Activated T-cell treated with anti-CD3 and anti-CD28 coated beads, Interleukin-2, amount 50 U/mL, for 24 hours (primary cell): ENCODE measurements at regions not wholly inside any gene's neighbourhood (a gene's known extent, or its start where the extent isn't known, plus 50 kb on each side); places are given as distances from the start of the nearest gene placed in this dataset.
"Not testable (repeated sequence)": the region's sequence is repeated elsewhere in the genome, so short reads cannot be mapped to it uniquely, and the experiment has no call there.

Experiments
- DNase-seq: peaks from one replicate; pipeline ENCODE4 v3.0.0-alpha.2; 2020
- H3K27ac Mint-ChIP-seq: 2 replicates; pipeline ENCODE4 v1.8.0; 2020; ENCODE audit warnings: mild to moderate bottlenecking, mixed read lengths
- H3K27me3 Mint-ChIP-seq: 2 replicates; pipeline ENCODE4 v1.8.0; 2020; ENCODE audit warnings: mixed read lengths
- H3K36me3 Mint-ChIP-seq: 2 replicates; pipeline ENCODE4 v1.8.0; 2020; ENCODE audit warnings: low read depth, mixed read lengths
- H3K4me1 Mint-ChIP-seq: 2 replicates; pipeline ENCODE4 v1.8.0; 2020; ENCODE audit warnings: low read depth, mixed read lengths
- H3K4me3 Mint-ChIP-seq: 2 replicates; pipeline ENCODE4 v1.8.0; 2020; ENCODE audit warnings: mild to moderate bottlenecking, moderate library complexity, mixed read lengths
- H3K9me3 Mint-ChIP-seq: 2 replicates; pipeline ENCODE4 v1.8.0; 2020; ENCODE audit warnings: mixed read lengths

DNA sequence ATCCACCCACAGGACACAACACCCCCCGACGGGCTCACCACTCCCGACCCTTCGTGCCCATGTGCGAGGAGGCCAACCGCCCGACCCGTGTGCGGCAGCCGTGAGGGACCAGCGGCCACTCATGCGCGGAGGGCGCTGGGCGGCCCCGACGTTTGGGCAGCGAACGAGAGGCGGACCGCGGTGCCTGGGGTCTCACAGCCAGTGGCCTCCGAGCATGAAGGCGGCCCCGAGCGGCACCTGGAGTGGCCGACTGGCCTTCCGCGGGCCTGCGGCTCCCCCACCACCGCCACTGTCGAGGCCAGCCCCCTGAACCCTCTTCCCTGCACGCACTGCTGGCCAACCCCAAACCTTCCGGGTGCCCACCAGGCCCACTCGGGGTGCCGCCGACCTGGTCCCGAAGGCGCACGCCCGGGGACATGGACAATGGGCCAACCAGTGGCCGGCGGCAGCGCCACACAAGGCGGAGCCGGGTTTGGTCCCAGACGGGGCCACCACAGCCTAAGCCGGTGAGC, 4274.9 kb upstream of the OR11H1 start:
- H3K27ac Mint-ChIP-seq: no peak overlapping the region
- no peak overlapping the region for H3K4me3 Mint-ChIP-seq
- H3K27me3 Mint-ChIP-seq: no peaks in the 10 kb centered on the region

GRCh38 chr22:11270981-11271380, 4257.0 kb upstream of the OR11H1 start:
- H3K4me1 Mint-ChIP-seq, H3K27me3 Mint-ChIP-seq, DNase-seq, H3K4me3 Mint-ChIP-seq, H3K27ac Mint-ChIP-seq, H3K9me3 Mint-ChIP-seq, H3K36me3 Mint-ChIP-seq: not testable (repeated sequence)

More for the DNA sequence above, 4274.9 kb upstream of the OR11H1 start:
- H3K36me3 Mint-ChIP-seq: no peaks in the 10 kb centered on the region
- no peak for DNase-seq
- no peaks in the 10 kb centered on the region for H3K9me3 Mint-ChIP-seq
- H3K4me1 Mint-ChIP-seq: no peaks in the 10 kb centered on the region

DNA sequence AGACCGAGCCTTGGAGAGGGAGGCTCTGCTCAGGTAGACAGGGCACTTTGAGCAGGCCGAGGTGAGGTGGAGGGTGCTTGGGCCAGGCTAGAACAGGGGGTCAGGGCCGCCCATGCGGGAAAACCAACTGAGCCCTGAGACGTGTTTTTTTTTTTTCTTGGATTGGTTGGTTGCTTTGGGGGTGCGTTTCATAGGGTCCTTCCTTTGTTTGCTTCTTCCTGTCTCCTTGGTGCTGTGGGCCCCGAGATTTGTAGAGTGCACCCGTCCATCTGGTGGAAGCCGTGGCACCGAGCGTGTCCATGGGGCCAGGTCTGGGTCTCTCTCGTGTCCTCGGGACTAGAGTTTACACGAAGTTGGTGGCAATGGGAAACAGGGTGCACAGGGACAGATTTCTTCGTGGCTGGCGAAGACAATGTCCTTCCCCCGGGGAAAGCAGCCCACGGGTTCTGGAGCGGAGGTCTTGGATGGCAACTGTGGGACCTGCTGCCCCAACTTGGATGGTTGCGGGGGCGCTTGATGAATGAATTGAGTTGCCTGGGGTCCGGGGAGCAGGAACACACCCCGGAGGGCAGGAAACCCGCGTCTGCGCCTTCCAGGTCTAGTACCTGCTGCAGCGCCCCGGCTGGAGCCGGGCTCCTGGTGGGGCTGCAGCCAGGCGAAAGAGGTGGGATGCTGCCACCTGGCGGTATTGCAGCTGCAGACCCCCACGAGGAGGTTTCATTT, 4242.7 kb upstream of the OR11H1 start:
- peaks cover 33% of the 10 kb centered on the region for H3K9me3 Mint-ChIP-seq
- not testable (repeated sequence) for H3K27me3 Mint-ChIP-seq, H3K4me3 Mint-ChIP-seq, H3K36me3 Mint-ChIP-seq, DNase-seq, H3K27ac Mint-ChIP-seq, H3K4me1 Mint-ChIP-seq

- H3K9me3 Mint-ChIP-seq: peaks cover 35% of the 10 kb centered on the region
- not testable (repeated sequence) for H3K36me3 Mint-ChIP-seq, DNase-seq, H3K4me1 Mint-ChIP-seq, H3K4me3 Mint-ChIP-seq, H3K27ac Mint-ChIP-seq, H3K27me3 Mint-ChIP-seq
Measured at GRCh38 chr22:11285839-11286205, 4242.2 kb upstream of the OR11H1 start.

DNA sequence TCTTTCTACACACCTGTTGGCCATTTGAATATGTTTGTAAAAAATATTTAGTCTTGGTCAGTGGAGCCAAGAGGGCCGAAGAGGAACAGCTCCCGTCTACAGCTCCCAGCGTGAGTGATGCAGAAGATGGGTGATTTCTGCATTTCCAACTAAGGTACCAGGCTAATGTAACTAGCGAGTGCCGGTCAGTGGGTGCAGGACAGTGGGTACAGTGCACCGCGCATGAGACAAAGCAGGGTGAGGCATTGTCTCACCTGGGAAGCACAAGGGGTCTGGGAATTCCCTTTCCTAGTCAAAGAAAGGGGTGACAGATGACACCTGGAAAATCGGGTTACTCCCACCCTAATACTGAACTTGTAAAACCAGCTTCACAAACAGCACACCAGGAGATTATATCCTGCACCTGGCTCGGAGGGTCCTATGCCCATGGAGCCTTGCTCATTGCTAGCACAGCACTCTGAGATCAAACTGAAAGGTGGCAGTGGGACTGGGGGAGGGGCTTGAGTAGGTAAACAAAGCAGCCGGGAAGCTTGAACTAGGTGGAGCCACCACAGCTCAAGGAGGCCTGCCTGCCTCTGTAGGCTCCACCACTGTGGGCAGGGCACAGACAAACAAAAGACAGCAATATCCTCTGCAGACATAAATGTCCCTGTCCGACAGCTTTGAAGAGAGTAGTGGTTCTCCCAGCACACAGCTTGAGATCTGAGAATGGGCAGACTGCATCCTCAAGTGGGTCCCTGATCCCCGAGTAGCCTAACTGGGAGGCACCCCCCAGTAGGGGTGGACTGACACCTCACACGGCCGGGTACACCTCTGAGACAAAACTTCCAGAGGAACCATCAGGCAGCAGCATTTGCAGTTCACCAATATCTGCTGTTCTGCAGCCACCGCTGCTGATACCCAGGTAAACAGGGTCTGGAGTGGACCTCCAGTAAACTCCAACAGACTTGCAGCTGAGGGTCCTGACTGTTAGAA, 4239.5 kb upstream of the OR11H1 start:
- H3K4me3 Mint-ChIP-seq, H3K4me1 Mint-ChIP-seq, DNase-seq, H3K27me3 Mint-ChIP-seq, H3K36me3 Mint-ChIP-seq, H3K27ac Mint-ChIP-seq: not testable (repeated sequence)
- peaks cover 55% of the 10 kb centered on the region for H3K9me3 Mint-ChIP-seq

GRCh38 chr22:11298126-11298893, 4229.7 kb upstream of the OR11H1 start:
- H3K4me3 Mint-ChIP-seq, H3K4me1 Mint-ChIP-seq, H3K36me3 Mint-ChIP-seq, DNase-seq, H3K27me3 Mint-ChIP-seq, H3K27ac Mint-ChIP-seq: not testable (repeated sequence)
- H3K9me3 Mint-ChIP-seq: peaks cover 52% of the 10 kb centered on the region

GRCh38 chr22:11302427-11302826, 4225.6 kb upstream of the OR11H1 start:
- H3K36me3 Mint-ChIP-seq, H3K4me3 Mint-ChIP-seq, H3K27ac Mint-ChIP-seq, H3K4me1 Mint-ChIP-seq, DNase-seq, H3K27me3 Mint-ChIP-seq: not testable (repeated sequence)
- H3K9me3 Mint-ChIP-seq: peaks cover 64% of the 10 kb centered on the region

DNA sequence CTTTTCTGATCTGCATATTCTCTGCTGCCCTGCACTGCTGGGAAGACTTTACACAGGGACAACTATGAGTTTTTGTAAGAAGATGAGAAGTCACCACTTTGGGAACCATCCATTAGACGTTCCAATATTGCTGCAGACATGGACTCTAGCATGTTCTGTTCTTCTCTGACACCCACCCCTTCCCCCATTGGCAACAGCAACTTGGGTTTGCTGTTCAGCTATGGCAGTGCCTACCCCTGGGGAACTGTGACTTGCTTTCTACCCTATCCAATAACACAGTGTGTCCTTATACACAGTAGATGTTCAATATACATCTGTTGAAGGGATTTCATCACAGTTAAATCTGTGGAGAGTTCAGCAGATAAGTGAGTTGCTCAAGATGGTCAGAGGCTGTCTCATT, 4225.1 kb upstream of the OR11H1 start:
- H3K4me3 Mint-ChIP-seq, H3K27me3 Mint-ChIP-seq, H3K4me1 Mint-ChIP-seq, H3K27ac Mint-ChIP-seq, H3K36me3 Mint-ChIP-seq, DNase-seq: not testable (repeated sequence)
- H3K9me3 Mint-ChIP-seq: peaks cover 64% of the 10 kb centered on the region

DNA sequence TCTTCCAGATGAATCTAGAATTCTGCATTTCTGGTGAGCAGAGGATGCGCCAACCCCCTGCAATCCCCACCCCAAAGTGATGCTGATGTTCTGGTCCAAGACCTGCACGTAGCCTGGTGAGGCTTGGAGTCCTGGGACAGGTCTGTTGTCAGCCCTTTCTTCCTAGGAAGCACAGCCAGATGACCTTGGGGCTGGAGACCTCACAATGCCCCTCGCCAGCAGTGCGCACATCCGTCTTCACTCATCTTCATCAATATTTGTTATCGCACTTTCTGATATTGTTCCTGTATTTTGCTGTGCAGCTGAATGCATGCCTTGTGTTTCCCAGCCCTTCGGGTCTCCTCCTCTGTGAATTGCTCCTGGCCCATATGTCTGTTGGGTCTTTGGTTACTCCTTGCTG, 4222.8 kb upstream of the OR11H1 start:
- peaks cover 55% of the 10 kb centered on the region for H3K9me3 Mint-ChIP-seq

DNA sequence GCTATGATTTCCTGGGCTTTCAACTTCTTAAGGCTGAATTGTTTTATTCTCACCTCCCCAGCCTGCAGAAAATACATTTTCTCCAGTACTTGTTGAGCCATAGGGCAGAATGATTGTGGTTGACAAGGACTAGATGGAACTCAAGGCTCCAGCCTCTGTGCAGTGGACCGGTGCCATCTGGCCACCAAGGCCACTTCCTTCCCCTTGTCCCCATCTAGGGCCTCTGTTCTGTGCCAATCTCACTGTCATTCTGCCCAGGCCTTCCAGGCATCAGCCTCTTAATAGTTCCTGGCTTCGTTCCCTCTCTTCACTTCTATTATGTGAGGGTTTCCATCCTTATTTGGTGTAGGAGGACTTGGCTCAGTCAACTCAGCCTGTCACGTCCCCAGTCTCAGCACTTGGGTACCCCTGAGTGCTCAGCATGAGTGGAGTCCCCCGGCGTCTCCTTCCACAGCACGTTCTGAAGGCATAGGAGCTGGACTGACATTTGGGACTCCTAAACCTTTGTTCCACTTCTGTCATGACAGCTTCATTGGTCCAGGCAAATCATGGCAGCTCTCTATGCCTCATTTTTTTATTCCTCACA, 4221.0 kb upstream of the OR11H1 start:
- not testable (repeated sequence) for H3K27me3 Mint-ChIP-seq, H3K27ac Mint-ChIP-seq, H3K36me3 Mint-ChIP-seq, H3K4me1 Mint-ChIP-seq, H3K4me3 Mint-ChIP-seq, DNase-seq
- peaks cover 56% of the 10 kb centered on the region for H3K9me3 Mint-ChIP-seq

More for the DNA sequence above, 4222.8 kb upstream of the OR11H1 start:
- not testable (repeated sequence) for H3K36me3 Mint-ChIP-seq, H3K4me1 Mint-ChIP-seq, H3K27me3 Mint-ChIP-seq, H3K4me3 Mint-ChIP-seq, H3K27ac Mint-ChIP-seq, DNase-seq

DNA sequence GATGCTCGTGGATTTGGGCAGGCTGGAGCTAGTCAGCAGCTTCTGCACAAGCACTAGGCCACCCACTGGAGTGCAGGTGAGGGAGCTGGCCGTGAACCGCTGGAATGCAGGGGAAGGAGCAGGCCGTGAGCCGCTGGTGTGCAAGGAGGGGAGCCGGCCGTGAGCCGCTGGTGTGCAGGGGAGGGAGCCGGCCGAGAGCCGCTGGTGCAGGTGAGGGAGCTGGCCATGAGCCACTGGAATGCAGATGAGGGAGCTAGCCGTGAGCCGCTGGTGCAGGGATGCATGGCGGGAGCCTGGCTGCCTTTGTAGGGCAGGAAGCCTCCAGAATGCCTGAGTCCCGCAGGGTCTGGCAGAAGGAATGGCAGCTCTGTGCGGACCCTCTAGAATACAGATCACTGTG, 4220.0 kb upstream of the OR11H1 start:
- Mint-ChIP-seq H3K27me3 (no peaks in the 10 kb centered on the region), H3K4me1 (no peaks in the 10 kb centered on the region), H3K9me3 (peaks cover 53% of the 10 kb centered on the region), H3K4me3 (no peak overlapping the region), H3K27ac (no peak overlapping the region), H3K36me3 (no peaks in the 10 kb centered on the region)
- DNase-seq: no peak

DNA sequence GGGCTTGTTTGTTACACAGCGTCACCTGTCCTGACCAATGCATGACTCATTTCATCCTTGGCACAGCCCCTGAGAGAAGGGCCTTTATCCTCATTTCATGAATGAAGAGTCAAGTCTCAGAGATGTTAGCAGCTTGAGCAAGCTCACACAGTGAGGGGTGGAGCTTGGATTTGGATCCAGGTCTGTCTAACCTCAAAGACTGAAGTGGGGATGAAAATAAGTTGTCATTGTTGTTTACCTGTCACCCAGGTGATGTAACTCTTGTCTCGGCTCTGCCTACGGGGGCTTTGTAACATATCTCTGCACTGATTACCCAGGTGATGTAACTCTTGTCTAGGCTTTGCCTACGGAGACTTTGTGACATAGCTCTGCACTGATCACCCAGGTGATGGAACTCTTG, 4218.2 kb upstream of the OR11H1 start:
- not testable (repeated sequence) for H3K27me3 Mint-ChIP-seq, H3K27ac Mint-ChIP-seq, DNase-seq, H3K36me3 Mint-ChIP-seq, H3K4me3 Mint-ChIP-seq, H3K4me1 Mint-ChIP-seq
- H3K9me3 Mint-ChIP-seq: peaks cover 54% of the 10 kb centered on the region

GRCh38 chr22:11310647-11311046, 4217.3 kb upstream of the OR11H1 start:
- H3K9me3 Mint-ChIP-seq: peaks cover 54% of the 10 kb centered on the region
- not testable (repeated sequence) for H3K4me1 Mint-ChIP-seq, H3K27ac Mint-ChIP-seq, DNase-seq, H3K36me3 Mint-ChIP-seq, H3K4me3 Mint-ChIP-seq, H3K27me3 Mint-ChIP-seq

GRCh38 chr22:11312640-11313039, 4215.4 kb upstream of the OR11H1 start:
- peaks cover 40% of the 10 kb centered on the region for H3K9me3 Mint-ChIP-seq
- not testable (repeated sequence) for H3K36me3 Mint-ChIP-seq, H3K27ac Mint-ChIP-seq

More at GRCh38 chr22:11312640-11313039, 4215.4 kb upstream of the OR11H1 start:
- not testable (repeated sequence) for H3K4me3 Mint-ChIP-seq, H3K4me1 Mint-ChIP-seq, DNase-seq, H3K27me3 Mint-ChIP-seq
